MM.1S (cell line): ENCODE measurements at regions not wholly inside any gene's neighbourhood (a gene's known extent, or its start where the extent isn't known, plus 50 kb on each side); places are given as distances from the start of the nearest gene placed in this dataset.

Experiments
- DNase-seq: peaks from one replicate; pipeline ENCODE4 v3.0.0-alpha.2; 2015
- H2AFZ ChIP-seq: fragments of 300-600 bp; sonication (generic); 2 replicates; pipeline ENCODE4 v1.6.0; 2016; ENCODE audit warnings: antibody characterized with exemption, low read length
- H3F3A ChIP-seq: fragments of 300-600 bp; sonication (generic); 2 replicates; pipeline ENCODE4 v1.6.1; 2016; ENCODE audit warnings: mild to moderate bottlenecking, antibody characterized with exemption, low read length, moderate library complexity, mixed read lengths; ENCODE audit not compliant: insufficient read depth
- H3K27ac ChIP-seq: fragments of 300-600 bp; sonication (generic); 2 replicates; pipeline ENCODE4 v1.5.1; 2016; ENCODE audit warnings: mild to moderate bottlenecking, low read length
- H3K27me3 ChIP-seq: fragments of 300-600 bp; sonication (generic); replicated peaks from 2 replicates; pipeline ENCODE4 v1.6.0; 2016; ENCODE audit warnings: low read length; ENCODE audit not compliant: insufficient read depth
- H3K36me3 ChIP-seq: fragments of 300-600 bp; sonication (generic); replicated peaks from 2 replicates; pipeline ENCODE4 v1.6.1; 2016; ENCODE audit warnings: mild to moderate bottlenecking, low read length, mixed read lengths; ENCODE audit not compliant: insufficient read depth
- H3K4me1 ChIP-seq: fragments of 300-600 bp; sonication (generic); 2 replicates; pipeline ENCODE4 v1.6.1; 2016; ENCODE audit warnings: low read length, mixed read lengths
- H3K4me2 ChIP-seq: fragments of 300-600 bp; sonication (generic); 2 replicates; pipeline ENCODE4 v1.6.0; 2016; ENCODE audit warnings: low read depth, low read length
- H3K4me3 ChIP-seq: fragments of 300-600 bp; sonication (generic); 2 replicates; pipeline ENCODE4 v1.5.1; 2016; ENCODE audit warnings: low read length, mixed read lengths
- H3K79me2 ChIP-seq: fragments of 300-600 bp; sonication (generic); 2 replicates; pipeline ENCODE4 v1.6.1; 2016; ENCODE audit warnings: mixed run types, low read length, mixed read lengths
- H3K9ac ChIP-seq: fragments of 300-600 bp; sonication (generic); 2 replicates; pipeline ENCODE4 v1.6.1; 2016; ENCODE audit warnings: low read length, mixed read lengths
- H3K9me2 ChIP-seq: fragments of 300-600 bp; sonication (generic); replicated peaks from 2 replicates; pipeline ENCODE4 v1.6.1; 2016; ENCODE audit warnings: mild to moderate bottlenecking, low read length, mixed read lengths; ENCODE audit not compliant: insufficient read depth
- H3K9me3 ChIP-seq: fragments of 300-600 bp; sonication (generic); replicated peaks from 2 replicates; pipeline ENCODE4 v1.6.1; 2016; ENCODE audit warnings: mild to moderate bottlenecking, low read length, mixed read lengths; ENCODE audit not compliant: insufficient read depth
- H4K20me1 ChIP-seq: fragments of 300-600 bp; sonication (generic); 2 replicates; pipeline ENCODE4 v1.6.1; 2016; ENCODE audit warnings: mild to moderate bottlenecking, low read length, moderate library complexity, mixed read lengths; ENCODE audit not compliant: insufficient read depth
- EZH2 ChIP-seq: fragments of 300-600 bp; sonication (generic); optimal IDR thresholded peaks from 2 replicates; pipeline ENCODE3; 2017; ENCODE audit warnings: low read depth, mild to moderate bottlenecking, antibody characterized with exemption, low read length, mixed read lengths
- EZH2phosphoT487 ChIP-seq: fragments of 300-600 bp; sonication (generic); IDR thresholded peaks from 2 replicates; pipeline ENCODE4 v1.6.1; 2018; ENCODE audit warnings: antibody characterized with exemption, low read length
- TF ChIP-seq, protein P1 (sequence below): fragments of 300-600 bp; sonication (generic); IDR thresholded peaks from 2 replicates; pipeline ENCODE4 v1.5.1; 2016; ENCODE audit warnings: antibody characterized with exemption, low read length, mixed read lengths

DNA sequence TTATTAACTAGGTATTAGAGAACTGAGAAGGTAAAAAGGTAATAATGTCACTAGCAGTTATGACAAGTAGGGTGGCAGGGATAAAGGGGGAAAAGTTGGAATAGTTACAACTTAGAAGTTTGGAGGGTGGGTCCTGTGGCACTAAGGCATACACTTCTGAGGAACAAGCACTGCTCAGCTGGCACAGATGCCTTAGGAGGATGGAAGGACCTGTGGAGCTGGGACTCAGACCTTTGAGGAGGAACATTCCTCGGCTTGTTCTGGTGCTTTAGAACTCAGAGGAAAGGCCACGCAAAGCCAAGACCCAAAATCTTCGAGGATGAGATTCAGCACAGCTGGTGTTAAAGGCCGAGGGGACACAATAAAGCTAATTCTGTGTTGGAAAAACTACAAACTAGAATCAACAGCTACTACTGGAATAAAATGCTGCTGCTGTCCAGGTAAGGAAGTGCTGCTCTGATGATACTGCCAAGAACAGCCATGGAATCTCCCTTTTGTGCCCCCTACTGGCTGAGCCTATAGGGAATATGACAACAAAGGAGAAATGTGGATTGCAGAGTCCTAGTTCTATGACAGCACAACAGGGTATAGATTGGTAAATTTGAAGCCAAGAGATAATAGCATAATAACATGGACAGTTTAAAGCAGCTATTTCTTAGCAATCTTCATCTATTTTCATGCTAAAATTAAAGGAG lies 126.7 kb downstream of the SLC25A46 start:
- no peaks in the 10 kb centered on the region for H3K36me3 ChIP-seq
- no peaks in the 10 kb centered on the region for H3K79me2 ChIP-seq
- no peaks in the 10 kb centered on the region for H3K9me2 ChIP-seq
- no peaks in the 10 kb centered on the region for H3K4me1 ChIP-seq
- no peaks in the 10 kb centered on the region for H3K9me3 ChIP-seq
- TF ChIP-seq EZH2phosphoT487 (no peak), EZH2 (no peak)
- TF ChIP-seq, protein P1, sequence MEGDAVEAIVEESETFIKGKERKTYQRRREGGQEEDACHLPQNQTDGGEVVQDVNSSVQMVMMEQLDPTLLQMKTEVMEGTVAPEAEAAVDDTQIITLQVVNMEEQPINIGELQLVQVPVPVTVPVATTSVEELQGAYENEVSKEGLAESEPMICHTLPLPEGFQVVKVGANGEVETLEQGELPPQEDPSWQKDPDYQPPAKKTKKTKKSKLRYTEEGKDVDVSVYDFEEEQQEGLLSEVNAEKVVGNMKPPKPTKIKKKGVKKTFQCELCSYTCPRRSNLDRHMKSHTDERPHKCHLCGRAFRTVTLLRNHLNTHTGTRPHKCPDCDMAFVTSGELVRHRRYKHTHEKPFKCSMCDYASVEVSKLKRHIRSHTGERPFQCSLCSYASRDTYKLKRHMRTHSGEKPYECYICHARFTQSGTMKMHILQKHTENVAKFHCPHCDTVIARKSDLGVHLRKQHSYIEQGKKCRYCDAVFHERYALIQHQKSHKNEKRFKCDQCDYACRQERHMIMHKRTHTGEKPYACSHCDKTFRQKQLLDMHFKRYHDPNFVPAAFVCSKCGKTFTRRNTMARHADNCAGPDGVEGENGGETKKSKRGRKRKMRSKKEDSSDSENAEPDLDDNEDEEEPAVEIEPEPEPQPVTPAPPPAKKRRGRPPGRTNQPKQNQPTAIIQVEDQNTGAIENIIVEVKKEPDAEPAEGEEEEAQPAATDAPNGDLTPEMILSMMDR = peak; percentile 78
- no peak overlapping the region for H3K9ac ChIP-seq
- no peaks in the 10 kb centered on the region for H4K20me1 ChIP-seq
- H3K27me3 ChIP-seq = no peaks in the 10 kb centered on the region
- H3K4me2 ChIP-seq = no peak overlapping the region
- H3K27ac ChIP-seq = no peak overlapping the region
- no peak overlapping the region for H3K4me3 ChIP-seq
- no peak overlapping the region for H2AFZ ChIP-seq
- no peaks in the 10 kb centered on the region for H3F3A ChIP-seq
- peak; percentile 41 for DNase-seq

DNA sequence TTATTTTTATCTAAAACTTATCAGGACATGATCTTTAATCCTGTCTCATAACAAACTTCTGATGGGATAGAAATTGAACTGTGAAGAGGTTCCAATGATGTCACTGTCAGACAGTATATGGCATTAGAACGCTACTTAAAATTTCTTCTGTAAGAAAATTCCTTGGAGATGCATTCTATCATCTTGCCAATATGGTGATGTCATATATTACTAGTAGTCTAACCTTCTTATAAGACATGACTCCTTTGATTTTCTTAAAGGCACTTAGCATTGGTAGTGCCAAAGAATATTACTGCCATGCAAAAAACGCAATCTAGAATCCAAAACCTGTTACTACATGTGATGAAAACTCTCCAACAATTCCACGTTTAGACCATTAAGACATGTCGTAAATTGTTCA lies 131.1 kb downstream of the SLC25A46 start:
- no peak overlapping the region for H3K27ac ChIP-seq
- H2AFZ ChIP-seq = no peak overlapping the region
- H3K4me2 ChIP-seq = no peak overlapping the region
- no peaks in the 10 kb centered on the region for H3K4me1 ChIP-seq
- H3K9me3 ChIP-seq = no peaks in the 10 kb centered on the region
- no peaks in the 10 kb centered on the region for H3F3A ChIP-seq
- no peaks in the 10 kb centered on the region for H3K36me3 ChIP-seq
- DNase-seq = no peak
- H3K9ac ChIP-seq = no peak overlapping the region
- H4K20me1 ChIP-seq = no peaks in the 10 kb centered on the region
- no peaks in the 10 kb centered on the region for H3K79me2 ChIP-seq
- no peaks in the 10 kb centered on the region for H3K9me2 ChIP-seq
- no peak for TF ChIP-seq EZH2
- no peak for TF ChIP-seq EZH2phosphoT487
- TF ChIP-seq, protein P1 = no peak
- H3K4me3 ChIP-seq = no peak overlapping the region
- no peaks in the 10 kb centered on the region for H3K27me3 ChIP-seq

DNA sequence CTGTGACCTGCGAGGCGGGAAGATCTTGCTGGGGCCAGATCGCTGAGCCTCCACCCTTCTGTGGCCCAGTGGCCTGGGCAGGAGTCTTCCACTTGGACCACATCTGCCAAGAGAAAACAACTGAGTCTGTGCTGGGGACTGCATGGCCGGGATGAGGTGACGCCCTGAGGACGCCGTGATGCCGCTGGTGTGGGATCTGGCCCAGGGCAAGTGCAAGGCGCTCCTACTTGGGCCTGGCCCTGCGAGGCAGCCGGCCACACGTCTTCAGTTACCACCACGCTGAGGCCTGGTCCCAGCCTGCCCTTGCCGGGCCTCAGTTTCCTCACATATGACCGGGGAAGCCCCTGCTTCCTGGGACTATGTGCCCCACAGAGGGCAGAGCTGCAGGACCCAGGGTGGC lies 133.4 kb downstream of the SLC25A46 start:
- Histone ChIP-seq H3K27ac (no peak overlapping the region), H3K9ac (no peak overlapping the region), H3F3A (no peaks in the 10 kb centered on the region), H3K36me3 (no peaks in the 10 kb centered on the region), H2AFZ (no peak overlapping the region), H3K4me3 (no peak overlapping the region), H3K4me2 (no peak overlapping the region), H3K79me2 (no peaks in the 10 kb centered on the region), H3K4me1 (no peaks in the 10 kb centered on the region), H4K20me1 (no peaks in the 10 kb centered on the region), H3K9me2 (no peaks in the 10 kb centered on the region), H3K27me3 (no peaks in the 10 kb centered on the region), H3K9me3 (no peaks in the 10 kb centered on the region)
- no peak for TF ChIP-seq EZH2phosphoT487
- DNase-seq = no peak

DNA sequence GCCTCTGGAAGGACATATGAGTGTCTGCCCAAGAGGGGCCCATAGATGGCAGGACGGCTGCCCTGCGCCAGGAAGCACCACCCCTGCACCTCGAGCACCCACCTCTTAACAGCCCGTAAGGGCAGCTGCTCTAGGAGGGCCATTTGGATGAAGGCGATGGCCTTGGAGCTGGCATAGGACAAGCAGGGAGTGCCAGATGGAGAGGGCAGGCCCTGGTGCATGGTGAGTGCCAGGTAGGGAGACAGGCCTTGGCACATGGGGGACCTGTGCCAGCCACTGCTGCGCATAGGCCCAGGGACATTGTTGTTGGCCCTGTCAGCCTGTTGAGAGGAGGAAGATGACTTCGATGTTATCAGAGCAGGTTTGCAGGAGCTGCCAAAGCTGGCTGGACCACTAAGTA lies 134.2 kb downstream of the SLC25A46 start:
- DNase-seq = no peak
- Histone ChIP-seq H3F3A (no peaks in the 10 kb centered on the region), H3K36me3 (no peaks in the 10 kb centered on the region), H4K20me1 (no peaks in the 10 kb centered on the region), H3K27me3 (no peaks in the 10 kb centered on the region), H3K4me2 (no peak overlapping the region), H3K79me2 (no peaks in the 10 kb centered on the region), H3K9me3 (no peaks in the 10 kb centered on the region), H3K9me2 (no peaks in the 10 kb centered on the region), H3K4me1 (no peaks in the 10 kb centered on the region), H3K27ac (no peak overlapping the region), H2AFZ (no peak overlapping the region), H3K4me3 (no peak overlapping the region), H3K9ac (no peak overlapping the region)
- TF ChIP-seq, protein P1 = no peak
- TF ChIP-seq EZH2phosphoT487 = no peak
- TF ChIP-seq EZH2 = no peak
